Spleen (tissue), 11 donors: ENCODE measurements at regions not wholly inside any gene's neighbourhood (a gene's known extent, or its start where the extent isn't known, plus 50 kb on each side); places are given as distances from the start of the nearest gene placed in this dataset.

ENCODE experiments used
- DNase-seq: peaks from one replicate; pipeline ENCODE4 v3.0.0-alpha.2; 2020
- H3K27ac ChIP-seq, 8 donors: fragments of 200-600 bp; sonication (generic) in 7 of 8; 1 replicate in 4 of 8; 2 replicates in 4 of 8; pipeline versions ENCODE4 v1.5.0 to v1.8.0; 2016 to 2021; ENCODE audit warnings: inconsistent platforms in 4 of 8, mild to moderate bottlenecking in 4 of 8, moderate library complexity in 1 of 8
- H3K27me3 ChIP-seq, 7 donors: fragments of 200-600 bp; sonication (generic) in 6 of 7; replicated peaks in 1 of 7; 1 replicate in 4 of 7; 2 replicates in 3 of 7; pipeline versions ENCODE4 v1.5.0 to v1.8.0; 2016 to 2021; ENCODE audit warnings: inconsistent platforms in 3 of 7, mild to moderate bottlenecking in 1 of 7
- H3K36me3 ChIP-seq, 6 donors: fragments of 200-600 bp; sonication (generic) in 5 of 6; 1 replicate in 4 of 6; 2 replicates in 2 of 6; pipeline versions ENCODE4 v1.5.0 to v1.8.0; 2016 to 2021; ENCODE audit warnings: inconsistent platforms in 2 of 6
- H3K4me1 ChIP-seq, 6 donors: fragments of 200-600 bp; sonication (generic) in 5 of 6; 1 replicate in 3 of 6; 2 replicates in 3 of 6; pipeline versions ENCODE4 v1.5.0 to v1.8.0; 2016 to 2021; ENCODE audit warnings: inconsistent platforms in 3 of 6
- H3K4me3 ChIP-seq, 8 donors: fragments of 200-600 bp; sonication (generic) in 7 of 8; 1 replicate in 4 of 8; 2 replicates in 4 of 8; pipeline versions ENCODE4 v1.5.0 to v1.8.0; 2016 to 2021; ENCODE audit warnings: inconsistent platforms in 4 of 8, mild to moderate bottlenecking in 4 of 8, moderate library complexity in 2 of 8
- H3K9me3 ChIP-seq, 8 donors: fragments of 200-600 bp; sonication (generic) in 7 of 8; 1 replicate in 4 of 8; 2 replicates in 4 of 8; pipeline versions ENCODE4 v1.5.0 to v1.8.0; 2016 to 2021; ENCODE audit warnings: inconsistent platforms in 4 of 8
- POLR2A ChIP-seq, 3 donors: fragments of 450-650 bp; IDR thresholded peaks; one replicate each; pipeline ENCODE4 v1.5.1; 2017; ENCODE audit warnings: antibody characterized with exemption in 3 of 3, mild to moderate bottlenecking in 1 of 3
- POLR2AphosphoS5 ChIP-seq, 3 donors: sonication (generic); formaldehyde crosslinking; IDR thresholded peaks; one replicate each; pipeline ENCODE4 v1.5.1; 2017; ENCODE audit warnings: antibody characterized with exemption in 3 of 3
- WGBS, 5 donors: extraction: QIAGEN DNeasy Blood & Tissue Kit in 3 of 5; methylation state at CpG; one replicate each; pipeline versions ENCODE4 v1.1.5 to v1.1.7; 2013 to 2018; 5-methylcytosine and 5-hydroxymethylcytosine counted together
- intact Hi-C: fragments of 100-400 bp; cut with DNase I; formaldehyde crosslinking; loops from one replicate; pipeline ENCODE4 v1.15.0; 2023; ENCODE audit warnings: low total_unique reads
- TF ChIP-seq, protein P1 (sequence below), 11 experiments: fragments of 200-600 bp in 7 of 11; fragments of 450-650 bp in 4 of 11; sonication (generic) in 4 of 11; IDR thresholded peaks in 8 of 11; conservative IDR thresholded peaks in 3 of 11; 1 replicate in 7 of 11; 2 replicates in 4 of 11; pipeline versions ENCODE4 v1.4.0 to v1.8.0; 2016 to 2021; ENCODE audit warnings: antibody characterized with exemption in 11 of 11, inconsistent platforms in 4 of 11, mild to moderate bottlenecking in 1 of 11
- donor health status: healthy with polysubstance abuse.
- donor health status: DM: no; HTN: no; CAD: no; lungs with moderate emphysema.
- donor health status: DM: no; HTN: no; CAD: no.
- donor health status: Bipolar disorder and iron deficiency.
- donor health status: healthy.
- donor health status: DM: no; HTN: no; CAD: no.
- donor health status: DM: yes; HTN: yes; CAD: no.

DNA sequence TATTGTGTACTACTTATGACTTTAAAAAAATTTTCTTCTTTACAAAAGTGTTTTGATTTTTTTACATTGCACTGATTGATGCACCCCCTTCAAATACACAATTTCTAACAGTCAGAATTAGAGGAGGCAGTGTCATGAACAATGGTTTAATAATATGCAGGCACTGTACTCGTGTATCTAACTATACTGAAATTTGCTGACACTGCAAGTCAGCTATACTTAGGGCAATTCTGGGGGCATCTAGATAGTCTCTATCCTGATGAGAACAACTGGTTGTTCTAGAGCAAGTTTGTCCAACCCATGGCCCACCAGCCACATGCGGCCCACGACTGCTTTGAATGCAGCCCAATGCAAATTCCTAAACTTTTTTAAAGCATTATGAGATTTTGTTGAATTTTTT is 375.6 kb downstream of the BCKDHB start:
- TF ChIP-seq, protein P1, sequence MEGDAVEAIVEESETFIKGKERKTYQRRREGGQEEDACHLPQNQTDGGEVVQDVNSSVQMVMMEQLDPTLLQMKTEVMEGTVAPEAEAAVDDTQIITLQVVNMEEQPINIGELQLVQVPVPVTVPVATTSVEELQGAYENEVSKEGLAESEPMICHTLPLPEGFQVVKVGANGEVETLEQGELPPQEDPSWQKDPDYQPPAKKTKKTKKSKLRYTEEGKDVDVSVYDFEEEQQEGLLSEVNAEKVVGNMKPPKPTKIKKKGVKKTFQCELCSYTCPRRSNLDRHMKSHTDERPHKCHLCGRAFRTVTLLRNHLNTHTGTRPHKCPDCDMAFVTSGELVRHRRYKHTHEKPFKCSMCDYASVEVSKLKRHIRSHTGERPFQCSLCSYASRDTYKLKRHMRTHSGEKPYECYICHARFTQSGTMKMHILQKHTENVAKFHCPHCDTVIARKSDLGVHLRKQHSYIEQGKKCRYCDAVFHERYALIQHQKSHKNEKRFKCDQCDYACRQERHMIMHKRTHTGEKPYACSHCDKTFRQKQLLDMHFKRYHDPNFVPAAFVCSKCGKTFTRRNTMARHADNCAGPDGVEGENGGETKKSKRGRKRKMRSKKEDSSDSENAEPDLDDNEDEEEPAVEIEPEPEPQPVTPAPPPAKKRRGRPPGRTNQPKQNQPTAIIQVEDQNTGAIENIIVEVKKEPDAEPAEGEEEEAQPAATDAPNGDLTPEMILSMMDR (IDR thresholded peaks at IDR 0.05 in 8 of 11, conservative IDR thresholded peaks at IDR 0.05 in 3 of 11) = no peak
- TF ChIP-seq POLR2AphosphoS5 (IDR thresholded peaks at IDR 0.05) (no peak), POLR2A (IDR thresholded peaks at IDR 0.05) (no peak)
- 84 to 94% (median 90%) methylated on average over 3 of the region's 3 CpGs for WGBS, 5 donors
- intact Hi-C loops = no loop called here

DNA sequence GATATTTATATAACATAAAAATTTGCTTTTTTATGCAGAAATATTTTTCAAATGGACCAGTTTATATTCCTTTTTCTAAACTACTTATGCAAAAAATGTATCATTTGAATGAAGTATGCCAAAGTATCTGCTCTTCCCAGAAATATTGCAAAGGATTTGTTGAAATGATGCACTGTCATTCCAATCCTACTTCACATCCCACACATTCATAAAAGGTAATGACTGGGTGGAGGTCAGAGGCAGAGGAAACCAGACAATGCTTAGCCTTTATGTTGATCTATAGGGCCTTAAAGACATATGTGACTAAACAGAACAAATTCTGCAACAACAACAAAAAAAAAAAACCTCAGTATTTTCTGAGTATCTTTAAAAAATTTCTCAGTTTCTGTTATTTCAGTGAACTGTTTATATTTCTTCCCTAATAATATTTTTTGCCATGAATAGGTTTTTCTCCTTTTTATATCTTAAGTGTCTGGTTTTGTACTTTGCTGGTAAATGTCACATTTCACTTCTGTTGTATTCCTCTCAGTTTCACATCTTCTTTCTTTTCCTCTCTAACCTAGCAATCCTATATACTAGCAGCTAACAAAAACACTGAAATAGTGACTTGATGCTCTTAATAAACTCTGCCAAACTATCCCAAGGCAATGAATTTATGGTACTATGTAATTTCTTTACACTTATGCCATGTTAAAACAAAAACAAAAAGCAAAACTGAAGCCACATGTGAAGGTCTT is 374.1 kb downstream of the BCKDHB start:
- no peaks in the 10 kb centered on the region for H3K27me3 ChIP-seq
- H3K9me3 ChIP-seq = no peaks in the 10 kb centered on the region
- no peak for DNase-seq
- H3K4me3 ChIP-seq = no peak overlapping the region
- H3K36me3 ChIP-seq = no peaks in the 10 kb centered on the region
- H3K27ac ChIP-seq = no peak overlapping the region
- TF ChIP-seq POLR2A (IDR thresholded peaks at IDR 0.05) = no peak
- TF ChIP-seq, protein P1 (IDR thresholded peaks at IDR 0.05 in 8 of 11, conservative IDR thresholded peaks at IDR 0.05 in 3 of 11) = no peak
- TF ChIP-seq POLR2AphosphoS5 (IDR thresholded peaks at IDR 0.05) = no peak
- no peaks in the 10 kb centered on the region for H3K4me1 ChIP-seq
- intact Hi-C loops = no loop called here

More for the DNA sequence above, 375.6 kb downstream of the BCKDHB start:
- Histone ChIP-seq H3K4me3 (no peak overlapping the region), H3K27me3 (no peaks in the 10 kb centered on the region), H3K27ac (no peak overlapping the region), H3K36me3 (no peaks in the 10 kb centered on the region), H3K9me3 (no peaks in the 10 kb centered on the region), H3K4me1 (no peaks in the 10 kb centered on the region)
- DNase-seq = no peak

DNA sequence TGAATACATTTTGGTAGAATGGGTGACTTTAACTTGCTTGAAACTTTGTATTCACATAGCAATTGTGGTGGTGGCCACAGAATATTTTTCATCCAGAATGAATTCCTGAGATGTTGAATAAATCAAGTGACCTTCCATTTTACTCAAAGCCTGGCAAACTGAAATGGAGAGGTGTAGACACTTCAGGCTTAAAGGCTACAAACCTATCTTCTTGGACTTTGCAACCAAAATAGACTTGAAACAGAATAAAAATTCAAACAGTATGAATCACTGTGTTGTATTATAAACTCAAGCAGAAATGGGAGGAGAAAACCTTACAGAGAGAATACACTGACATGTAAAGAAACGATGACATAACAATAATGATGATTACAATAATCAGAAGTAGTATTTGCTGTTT is 371.6 kb downstream of the BCKDHB start:
- intact Hi-C loops = no loop called here
- no peak overlapping the region for H3K4me3 ChIP-seq
- H3K9me3 ChIP-seq = no peaks in the 10 kb centered on the region
- WGBS, 5 donors = 88 to 97% (median 89%) methylated on average over 1 of the region's 1 CpG
- H3K27ac ChIP-seq = no peak overlapping the region
- H3K4me1 ChIP-seq = no peaks in the 10 kb centered on the region
- no peaks in the 10 kb centered on the region for H3K36me3 ChIP-seq
- no peaks in the 10 kb centered on the region for H3K27me3 ChIP-seq
- no peak for DNase-seq
- TF ChIP-seq, protein P1 (IDR thresholded peaks at IDR 0.05 in 8 of 11, conservative IDR thresholded peaks at IDR 0.05 in 3 of 11) = no peak
- no peak for TF ChIP-seq POLR2AphosphoS5 (IDR thresholded peaks at IDR 0.05)
- no peak for TF ChIP-seq POLR2A (IDR thresholded peaks at IDR 0.05)

DNA sequence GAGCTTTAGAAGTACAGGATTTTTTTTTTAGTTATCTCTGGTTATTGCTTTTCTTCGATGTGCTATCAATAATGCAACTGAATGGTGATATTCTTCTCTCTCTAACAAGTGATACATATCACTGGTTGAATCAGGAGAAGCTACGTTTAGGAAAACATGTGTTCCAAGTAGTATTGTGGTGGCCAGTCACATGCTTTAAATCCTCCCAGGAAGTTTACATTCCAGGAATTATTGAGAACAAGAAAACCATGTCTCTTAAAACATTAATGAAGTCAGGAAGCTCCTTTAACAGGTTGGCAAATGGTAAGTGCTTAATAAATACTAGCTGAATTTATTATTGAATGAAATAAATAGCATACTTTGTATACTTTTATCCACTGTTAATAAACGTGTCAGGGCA is 371.1 kb downstream of the BCKDHB start:
- Histone ChIP-seq H3K4me1 (no peaks in the 10 kb centered on the region), H3K4me3 (no peak overlapping the region), H3K36me3 (no peaks in the 10 kb centered on the region), H3K9me3 (no peaks in the 10 kb centered on the region), H3K27ac (no peak overlapping the region), H3K27me3 (no peaks in the 10 kb centered on the region)
- no peak for DNase-seq
- WGBS, 5 donors = 53 to 77% (median 62%) methylated on average over 3 of the region's 3 CpGs
- no peak for TF ChIP-seq POLR2A (IDR thresholded peaks at IDR 0.05)
- TF ChIP-seq, protein P1 (IDR thresholded peaks at IDR 0.05 in 8 of 11, conservative IDR thresholded peaks at IDR 0.05 in 3 of 11) = no peak
- no peak for TF ChIP-seq POLR2AphosphoS5 (IDR thresholded peaks at IDR 0.05)
- intact Hi-C loops = no loop called here
